NCI-H1694 (cell line): ENCODE measurements at regions not wholly inside any gene's neighbourhood (a gene's known extent, or its start where the extent isn't known, plus 50 kb on each side); places are given as distances from the start of the nearest gene placed in this dataset.
A peak's percentile ranks its signal among the peaks of the same experiment; 100 is the strongest.

Experiments used
- DNase-seq: peaks from one replicate; lab custom pipeline; 2025; lab: John Stamatoyannopoulos, UW

- no peak for DNase-seq
Measured at GRCh38 chr1:68378296-68379084, 71.3 kb downstream of the RPE65 start.

DNA sequence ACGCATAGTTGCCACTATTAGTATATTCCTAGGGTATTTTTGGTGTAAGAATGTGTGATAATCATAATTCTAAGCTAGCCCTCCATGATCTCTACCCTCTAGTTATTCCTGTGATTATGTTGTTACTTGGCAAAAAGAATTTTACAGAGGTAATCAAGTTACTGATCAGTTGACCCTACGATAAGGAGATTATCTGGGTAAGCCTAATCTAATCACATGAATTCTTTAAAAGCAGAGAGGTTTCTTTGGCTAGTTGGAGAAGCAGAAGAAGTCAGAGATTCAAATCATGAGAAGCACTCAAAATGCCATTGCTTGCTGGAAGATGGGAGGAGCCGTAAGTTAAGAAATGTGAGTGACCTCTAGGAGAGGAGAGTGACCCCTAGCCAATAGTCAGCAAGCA lies 72.7 kb downstream of the RPE65 start:
- no peak for DNase-seq

GRCh38 chr1:68376441-68376840 lies 73.3 kb downstream of the RPE65 start:
- DNase-seq = no peak

DNA sequence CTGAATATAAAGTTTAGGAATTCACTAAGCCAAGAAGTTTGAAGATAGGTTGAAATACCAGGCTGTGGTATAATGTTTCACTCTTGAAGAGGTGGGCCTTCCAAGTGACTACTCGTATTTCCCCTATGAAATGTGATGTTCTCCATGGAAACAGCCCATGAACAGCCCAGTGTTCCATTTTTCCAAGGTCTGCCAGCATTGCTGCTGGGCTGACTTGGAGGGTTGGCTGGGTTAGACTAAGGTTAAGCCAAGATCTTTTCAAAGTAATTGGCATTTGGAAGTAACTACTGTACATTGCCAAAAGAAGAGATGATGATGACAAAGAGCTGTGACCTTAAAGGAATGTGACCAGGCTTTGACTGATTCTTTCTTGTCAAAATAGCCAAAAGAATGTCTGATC lies 73.8 kb downstream of the RPE65 start:
- no peak for DNase-seq

- DNase-seq = no peak
Measured at GRCh38 chr1:68373173-68373572, 76.6 kb downstream of the RPE65 start.

- DNase-seq = no peak
Measured at GRCh38 chr1:68372487-68372886, 77.3 kb downstream of the RPE65 start.

GRCh38 chr1:68370101-68370915 lies 79.4 kb downstream of the RPE65 start:
- DNase-seq = no peak

DNA sequence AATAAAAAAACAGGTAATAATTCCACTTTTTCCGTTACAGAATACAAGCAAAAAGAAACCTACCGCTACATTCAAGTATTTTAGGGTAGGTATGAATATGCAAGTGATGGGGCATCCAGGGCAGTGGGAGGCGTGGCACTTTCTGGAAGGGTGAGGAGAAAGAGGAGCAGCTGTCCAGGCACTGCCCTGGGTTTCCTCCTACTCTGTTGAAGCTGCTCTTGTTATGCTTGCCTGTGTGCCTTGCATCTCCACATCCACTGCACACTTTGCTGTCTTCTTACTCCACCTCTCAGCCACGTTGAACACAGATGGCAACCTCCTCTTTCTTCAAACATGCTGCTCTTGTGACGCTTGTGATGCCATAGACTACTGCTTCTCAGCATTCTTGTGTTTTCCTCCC lies 83.2 kb downstream of the RPE65 start:
- DNase-seq = no peak

GRCh38 chr1:68365709-68366382 lies 83.9 kb downstream of the RPE65 start:
- DNase-seq = no peak

GRCh38 chr1:68363339-68363738 lies 86.4 kb downstream of the RPE65 start:
- DNase-seq = no peak

GRCh38 chr1:68361346-68361910 lies 88.3 kb downstream of the RPE65 start:
- no peak for DNase-seq

- DNase-seq = no peak
Measured at GRCh38 chr1:68359045-68359444, 90.7 kb downstream of the RPE65 start.

- no peak for DNase-seq
Measured at GRCh38 chr1:68358439-68358838, 91.3 kb downstream of the RPE65 start.

DNA sequence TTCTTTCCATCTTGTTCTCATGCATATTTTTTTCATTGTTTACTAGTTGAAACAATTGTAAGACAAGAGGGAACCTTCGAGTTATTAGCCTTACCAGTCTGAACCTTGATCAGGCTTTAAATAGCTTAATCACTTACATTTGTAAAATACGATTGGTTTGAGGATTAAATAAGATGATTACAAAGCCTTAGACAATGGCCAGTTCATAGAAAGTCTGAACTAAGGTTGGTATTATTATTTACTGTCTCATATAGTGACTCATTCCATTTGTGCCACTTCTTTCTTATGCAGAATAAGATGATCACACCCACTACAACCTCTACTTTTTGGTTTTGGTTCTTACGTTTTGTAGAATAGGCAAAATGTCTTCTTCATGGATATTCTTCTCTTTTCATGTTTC lies 94.1 kb downstream of the RPE65 start:
- DNase-seq = no peak

- no peak for DNase-seq
Measured at GRCh38 chr1:68352202-68352601, 97.6 kb downstream of the RPE65 start.

DNA sequence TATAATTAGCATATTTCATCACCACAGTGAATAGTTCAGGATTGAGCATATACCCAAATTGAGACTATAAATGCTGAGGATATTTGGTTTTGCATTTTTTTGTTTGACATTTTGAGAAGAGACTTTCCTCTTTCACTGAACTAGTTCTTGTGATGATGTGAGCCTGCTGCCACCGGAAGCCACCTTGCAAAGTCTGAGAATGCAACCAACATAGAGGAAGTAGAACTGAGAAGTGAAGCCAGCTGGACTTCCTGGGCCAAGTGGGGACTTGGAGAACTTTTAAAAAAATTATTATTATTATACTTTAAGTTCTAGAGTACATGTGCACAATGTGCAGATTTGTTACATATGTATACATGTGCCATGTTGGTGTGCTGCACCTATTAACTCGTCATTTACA lies 102.3 kb downstream of the RPE65 start:
- DNase-seq = no peak

DNA sequence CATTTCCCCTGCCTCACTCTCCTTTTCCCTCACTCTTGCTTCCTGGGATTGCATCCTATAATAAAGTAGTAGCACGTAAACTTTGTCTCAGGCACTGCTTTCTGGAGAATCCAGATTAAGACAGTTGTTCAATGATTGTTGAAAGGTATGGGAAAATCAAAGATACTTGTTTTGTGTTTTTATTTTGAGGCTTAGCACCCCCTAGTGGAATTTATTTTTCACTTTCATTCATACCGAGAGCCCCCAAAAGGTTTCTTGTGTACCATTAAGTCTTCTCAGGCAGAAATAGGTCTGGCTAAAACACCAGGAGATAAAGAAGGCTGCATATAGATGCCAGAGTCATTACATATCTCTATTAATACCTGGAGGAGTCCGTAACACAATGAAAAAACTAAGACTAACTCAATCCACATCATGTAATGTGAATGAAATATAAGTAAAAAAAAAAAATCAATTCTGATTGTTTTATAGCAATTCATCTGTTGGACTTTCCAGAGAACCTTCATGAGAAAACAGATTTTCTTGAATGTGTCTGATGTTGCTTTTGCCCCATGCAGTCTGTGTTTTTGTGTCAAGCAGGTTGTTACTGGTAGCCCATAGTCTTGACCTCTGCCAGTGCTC lies 103.5 kb downstream of the RPE65 start:
- peak; percentile 14 for DNase-seq

GRCh38 chr1:68344208-68344607 lies 105.5 kb downstream of the RPE65 start:
- no peak for DNase-seq

GRCh38 chr1:68340951-68341350 lies 108.6 kb upstream of the WLS start:
- no peak for DNase-seq

DNA sequence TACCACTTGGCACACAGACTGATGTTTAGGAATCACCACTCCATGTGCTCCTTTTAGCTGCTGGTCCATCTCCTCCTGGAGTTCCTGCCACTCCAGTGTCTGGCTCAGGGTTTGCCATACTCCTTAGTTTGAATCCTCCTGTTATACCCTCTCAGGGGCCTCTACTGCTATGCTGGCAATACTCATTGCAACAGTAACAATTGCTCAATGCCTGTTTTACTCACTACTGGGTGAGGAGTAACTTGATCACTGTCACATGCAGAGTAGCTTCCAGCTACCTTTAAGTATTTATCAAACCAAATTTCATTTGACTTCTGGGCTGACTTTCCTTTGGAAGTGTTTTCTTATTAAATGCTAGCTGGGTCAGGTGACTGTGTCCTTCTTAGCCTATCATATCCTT lies 107.2 kb upstream of the WLS start:
- DNase-seq = no peak

DNA sequence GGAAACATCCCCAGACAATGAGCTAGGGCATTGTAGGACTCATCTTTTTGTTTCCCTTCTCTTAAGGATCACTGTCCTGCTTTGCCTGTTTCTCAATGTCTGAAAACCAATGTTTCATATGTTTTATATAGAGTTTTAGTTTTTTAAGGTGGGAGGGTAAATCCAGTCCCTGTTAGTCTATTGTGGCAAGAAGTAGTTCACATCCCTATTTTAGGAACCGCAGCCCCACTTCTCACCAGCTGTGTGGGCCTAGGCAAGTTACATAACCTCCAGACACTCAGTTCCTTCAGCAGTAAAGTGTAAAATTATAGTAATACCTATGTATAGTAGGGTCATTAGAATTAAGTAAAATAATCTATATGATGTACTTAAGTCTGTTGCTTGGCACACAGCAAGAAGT lies 105.8 kb upstream of the WLS start:
- no peak for DNase-seq

GRCh38 chr1:68332041-68332440 lies 99.7 kb upstream of the WLS start:
- no peak for DNase-seq
